ENCODE measurements at regions not wholly inside any gene's neighbourhood (a gene's known extent, or its start where the extent isn't known, plus 50 kb on each side); places are given as distances from the start of the nearest gene placed in this dataset.

DNA sequence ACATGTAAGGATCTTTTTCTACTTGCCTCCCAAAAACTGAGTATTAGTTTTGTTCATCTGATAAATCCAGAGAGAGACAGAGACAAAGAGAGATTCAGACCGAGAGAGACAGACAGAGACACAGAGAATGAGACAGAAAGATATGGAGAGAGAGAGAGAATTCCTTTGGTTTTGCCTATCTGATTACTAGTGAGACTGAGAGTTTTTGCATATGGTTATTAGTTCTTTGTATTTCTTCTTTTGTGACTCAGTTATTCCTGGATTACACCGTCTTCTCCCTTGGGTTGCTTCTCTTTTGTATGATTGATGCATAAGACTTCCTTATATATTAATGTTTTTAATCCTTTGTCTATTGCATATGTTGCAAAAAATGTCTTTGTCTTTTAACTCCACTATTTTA is 91.2 kb upstream of the SPATA31C2 start:
- no peak overlapping the region for H3K4me3 ChIP-seq (ENCODE audit: low read depth, low read length)
- H3K9me3 ChIP-seq (ENCODE audit: control insufficient read depth, insufficient read depth, low read depth, low read length): peaks cover 5% of the 10 kb centered on the region; the same call in 1 of the 2 replicates
- no peak overlapping the region for H3K9ac ChIP-seq (ENCODE audit: low read length)
- no peaks in the 10 kb centered on the region for H3K27me3 ChIP-seq (ENCODE audit: control insufficient read depth, insufficient read depth, low read length)
- peaks cover 9% of the 10 kb centered on the region for H3K4me1 ChIP-seq (ENCODE audit: control insufficient read depth, insufficient read depth, low read length)
- no peaks in the 10 kb centered on the region for H3K36me3 ChIP-seq (ENCODE audit: control insufficient read depth, insufficient read depth, low read length)
- no peak overlapping the region for H3K27ac ChIP-seq (ENCODE audit: low read depth, low read length)

DNA sequence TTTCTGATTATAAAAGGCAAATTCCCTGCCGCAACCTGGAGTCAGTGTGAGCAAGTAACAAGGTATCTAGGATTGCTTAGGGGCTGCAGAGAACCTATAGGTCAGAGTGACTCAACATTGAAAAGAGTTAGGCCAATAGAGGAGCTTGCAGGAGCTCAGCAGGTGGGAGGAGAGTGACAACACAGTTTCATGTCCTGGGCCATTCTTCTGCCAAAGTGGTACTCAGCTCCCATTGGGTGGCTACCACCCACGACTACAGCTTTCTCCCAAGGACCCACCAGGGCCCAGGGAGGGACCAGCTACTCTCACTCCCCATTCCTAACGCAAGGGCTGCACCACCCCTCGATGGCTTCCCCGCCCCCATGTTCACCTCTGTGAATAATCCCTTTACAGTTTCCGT is 86.7 kb upstream of the SPATA31C2 start:
- no peaks in the 10 kb centered on the region; the same call in 1 of the 2 replicates for H3K27me3 ChIP-seq (ENCODE audit: control insufficient read depth, insufficient read depth, low read length)

DNA sequence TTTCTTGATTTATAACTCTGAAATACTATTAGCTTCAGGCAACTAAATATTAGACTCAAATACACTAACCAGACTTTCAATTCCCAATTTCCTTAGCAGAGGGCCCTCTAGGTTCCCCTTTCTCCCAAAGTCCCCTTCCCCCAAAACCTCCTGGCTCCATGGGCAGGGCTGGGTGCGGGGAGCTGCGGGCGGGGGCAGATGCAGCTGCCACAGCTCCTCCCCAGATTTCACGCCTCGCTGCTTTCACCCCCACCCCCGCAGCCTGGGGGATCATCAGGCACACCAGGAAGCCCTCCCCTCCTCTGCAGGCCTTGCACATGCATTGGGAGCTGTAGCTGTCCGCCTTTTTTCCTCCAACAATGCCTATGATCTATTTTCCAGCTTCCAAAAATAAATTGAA is 82.8 kb upstream of the SPATA31C2 start:
- Histone ChIP-seq H3K36me3 (ENCODE audit: control insufficient read depth, insufficient read depth, low read length) (no peaks in the 10 kb centered on the region), H3K9me3 (ENCODE audit: control insufficient read depth, insufficient read depth, low read depth, low read length) (0 out of 2 replicates have a peak, but pooled peaks cover 3% of the 10 kb centered on the region), H3K9ac (ENCODE audit: low read length) (no peak overlapping the region), H3K4me1 (ENCODE audit: control insufficient read depth, insufficient read depth, low read length) (peaks cover 23% of the 10 kb centered on the region), H3K4me3 (ENCODE audit: low read depth, low read length) (no peak overlapping the region), H3K27me3 (ENCODE audit: control insufficient read depth, insufficient read depth, low read length) (no peaks in the 10 kb centered on the region; the same call in 1 of the 2 replicates), H3K27ac (ENCODE audit: low read depth, low read length) (no peak overlapping the region)

More for the DNA sequence above, 86.7 kb upstream of the SPATA31C2 start:
- Histone ChIP-seq H3K9me3 (ENCODE audit: control insufficient read depth, insufficient read depth, low read depth, low read length) (0 out of 2 replicates have a peak, but pooled peaks cover 3% of the 10 kb centered on the region), H3K27ac (ENCODE audit: low read depth, low read length) (no peak overlapping the region), H3K4me3 (ENCODE audit: low read depth, low read length) (no peak overlapping the region), H3K9ac (ENCODE audit: low read length) (no peak overlapping the region), H3K36me3 (ENCODE audit: control insufficient read depth, insufficient read depth, low read length) (no peaks in the 10 kb centered on the region), H3K4me1 (ENCODE audit: control insufficient read depth, insufficient read depth, low read length) (peaks cover 23% of the 10 kb centered on the region)

DNA sequence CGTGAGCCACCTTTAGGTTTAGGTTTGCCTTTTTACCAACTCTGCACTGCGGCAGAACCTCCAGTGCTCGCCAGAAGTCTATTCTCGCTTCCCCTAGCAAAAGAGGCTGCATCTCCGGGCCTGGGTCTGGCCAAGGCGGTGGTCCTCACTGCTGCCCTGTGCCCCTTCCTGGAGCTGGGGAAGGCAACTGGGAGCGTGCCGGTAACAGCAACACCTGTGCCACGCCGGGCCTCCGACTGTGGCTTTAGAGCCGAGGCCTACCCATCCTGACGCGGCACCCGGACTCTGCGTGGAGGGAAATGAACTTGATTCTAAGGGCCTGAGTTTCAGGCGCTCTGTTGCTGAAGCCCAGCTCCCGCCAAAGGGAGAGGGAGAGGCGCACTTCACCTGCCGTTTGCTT is 82.4 kb upstream of the SPATA31C2 start:
- no peaks in the 10 kb centered on the region for H3K36me3 ChIP-seq (ENCODE audit: control insufficient read depth, insufficient read depth, low read length)
- no peak overlapping the region for H3K27ac ChIP-seq (ENCODE audit: low read depth, low read length)
- H3K27me3 ChIP-seq (ENCODE audit: control insufficient read depth, insufficient read depth, low read length): no peaks in the 10 kb centered on the region; the same call in 1 of the 2 replicates
- peaks cover 23% of the 10 kb centered on the region for H3K4me1 ChIP-seq (ENCODE audit: control insufficient read depth, insufficient read depth, low read length)
- H3K9ac ChIP-seq (ENCODE audit: low read length): no peak overlapping the region
- no peak overlapping the region for H3K4me3 ChIP-seq (ENCODE audit: low read depth, low read length)
- 0 out of 2 replicates have a peak, but pooled peaks cover 3% of the 10 kb centered on the region for H3K9me3 ChIP-seq (ENCODE audit: control insufficient read depth, insufficient read depth, low read depth, low read length)

DNA sequence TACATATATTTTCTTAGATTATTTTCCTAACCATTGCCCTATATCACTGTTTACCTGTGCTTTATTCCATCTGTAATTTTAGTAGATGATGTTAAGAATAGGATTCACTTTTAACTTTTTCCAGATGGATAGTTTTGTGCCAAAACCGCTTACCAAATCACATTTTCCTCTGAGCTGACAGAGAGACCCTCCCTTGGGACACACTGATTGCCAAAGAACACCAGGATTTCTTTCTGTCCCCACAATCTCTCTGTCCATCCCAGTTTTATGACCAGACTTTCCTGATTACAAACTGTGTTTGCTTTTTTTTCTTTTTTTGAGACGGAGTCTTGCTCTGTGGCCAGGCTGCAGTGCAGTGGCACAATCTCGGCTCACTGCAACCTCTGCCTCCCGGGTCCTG is 81.3 kb upstream of the SPATA31C2 start:
- Histone ChIP-seq H3K27ac (ENCODE audit: low read depth, low read length) (no peak overlapping the region), H3K4me1 (ENCODE audit: control insufficient read depth, insufficient read depth, low read length) (peaks cover 21% of the 10 kb centered on the region), H3K9me3 (ENCODE audit: control insufficient read depth, insufficient read depth, low read depth, low read length) (0 out of 2 replicates have a peak, but pooled peaks cover 3% of the 10 kb centered on the region), H3K4me3 (ENCODE audit: low read depth, low read length) (no peak overlapping the region), H3K36me3 (ENCODE audit: control insufficient read depth, insufficient read depth, low read length) (no peaks in the 10 kb centered on the region), H3K9ac (ENCODE audit: low read length) (no peak overlapping the region), H3K27me3 (ENCODE audit: control insufficient read depth, insufficient read depth, low read length) (no peaks in the 10 kb centered on the region; the same call in 1 of the 2 replicates)

DNA sequence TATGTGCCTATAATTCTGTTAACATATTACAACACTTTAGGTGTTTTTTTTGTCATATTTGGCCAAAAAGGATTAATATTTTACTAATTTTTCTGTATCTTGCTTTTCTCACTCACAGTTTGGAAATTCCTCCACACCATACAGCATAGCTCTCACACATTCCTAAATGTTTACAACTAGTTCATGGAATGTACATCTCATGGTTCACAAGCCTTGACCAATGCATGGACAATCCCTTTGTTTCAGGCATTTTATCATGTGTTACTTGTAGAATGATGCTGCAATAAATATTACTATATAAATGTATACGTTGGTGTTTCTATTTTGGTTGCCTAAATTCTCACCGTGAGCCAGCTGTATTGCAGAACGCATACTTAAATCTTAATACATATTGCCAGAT is 80.5 kb upstream of the SPATA31C2 start:
- Histone ChIP-seq H3K4me3 (ENCODE audit: low read depth, low read length) (no peak overlapping the region), H3K36me3 (ENCODE audit: control insufficient read depth, insufficient read depth, low read length) (no peaks in the 10 kb centered on the region), H3K4me1 (ENCODE audit: control insufficient read depth, insufficient read depth, low read length) (peaks cover 16% of the 10 kb centered on the region), H3K9ac (ENCODE audit: low read length) (no peak overlapping the region), H3K27me3 (ENCODE audit: control insufficient read depth, insufficient read depth, low read length) (no peaks in the 10 kb centered on the region; the same call in 1 of the 2 replicates), H3K9me3 (ENCODE audit: control insufficient read depth, insufficient read depth, low read depth, low read length) (0 out of 2 replicates have a peak, but pooled peaks cover 3% of the 10 kb centered on the region), H3K27ac (ENCODE audit: low read depth, low read length) (no peak overlapping the region)

DNA sequence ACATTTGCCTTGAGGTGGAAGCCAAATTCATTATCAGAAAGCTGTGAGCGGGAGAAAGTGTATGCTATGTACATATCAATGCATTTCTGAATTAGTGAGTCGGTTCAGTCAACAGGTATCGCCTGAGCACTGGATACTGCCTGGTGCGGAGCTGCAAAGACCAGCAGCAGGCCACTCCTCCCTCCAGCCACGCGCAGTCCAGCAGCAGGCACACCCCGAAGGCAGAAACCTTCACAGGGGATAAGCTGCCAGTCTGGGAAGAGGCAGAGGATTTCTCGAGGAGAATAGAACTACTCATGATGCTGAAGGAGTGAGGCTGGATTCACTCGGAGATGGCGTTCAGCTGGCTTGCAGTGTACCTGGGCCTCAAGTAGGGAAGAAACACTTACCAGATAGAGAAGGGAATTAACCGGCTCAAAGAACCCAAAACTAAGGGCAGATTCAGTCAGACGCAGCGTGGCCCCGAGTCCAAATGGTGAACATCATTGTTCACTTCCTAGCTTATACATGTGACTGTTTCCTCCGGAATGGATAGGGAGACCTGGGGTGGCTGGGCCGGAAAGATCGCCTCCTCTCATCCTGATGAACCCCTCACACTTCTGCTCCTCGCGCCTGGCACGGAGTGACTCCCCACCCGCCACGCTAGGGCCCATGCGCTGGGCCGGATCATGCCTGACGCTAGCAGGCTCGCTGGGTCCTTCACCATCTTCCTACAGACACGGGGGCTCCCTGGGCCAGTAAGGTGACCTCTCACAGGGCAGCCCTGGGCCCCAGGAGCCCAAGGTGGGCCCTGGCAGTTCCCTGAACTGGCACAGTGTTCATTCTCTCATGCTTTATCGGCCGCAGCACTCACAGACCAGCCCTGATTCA is 78.1 kb upstream of the SPATA31C2 start:
- Histone ChIP-seq H3K9me3 (ENCODE audit: control insufficient read depth, insufficient read depth, low read depth, low read length) (no peaks in the 10 kb centered on the region), H3K27me3 (ENCODE audit: control insufficient read depth, insufficient read depth, low read length) (no peaks in the 10 kb centered on the region), H3K4me3 (ENCODE audit: low read depth, low read length) (no peak overlapping the region), H3K9ac (ENCODE audit: low read length) (no peak overlapping the region), H3K36me3 (ENCODE audit: control insufficient read depth, insufficient read depth, low read length) (no peaks in the 10 kb centered on the region), H3K4me1 (ENCODE audit: control insufficient read depth, insufficient read depth, low read length) (peaks cover 12% of the 10 kb centered on the region), H3K27ac (ENCODE audit: low read depth, low read length) (no peak overlapping the region)

DNA sequence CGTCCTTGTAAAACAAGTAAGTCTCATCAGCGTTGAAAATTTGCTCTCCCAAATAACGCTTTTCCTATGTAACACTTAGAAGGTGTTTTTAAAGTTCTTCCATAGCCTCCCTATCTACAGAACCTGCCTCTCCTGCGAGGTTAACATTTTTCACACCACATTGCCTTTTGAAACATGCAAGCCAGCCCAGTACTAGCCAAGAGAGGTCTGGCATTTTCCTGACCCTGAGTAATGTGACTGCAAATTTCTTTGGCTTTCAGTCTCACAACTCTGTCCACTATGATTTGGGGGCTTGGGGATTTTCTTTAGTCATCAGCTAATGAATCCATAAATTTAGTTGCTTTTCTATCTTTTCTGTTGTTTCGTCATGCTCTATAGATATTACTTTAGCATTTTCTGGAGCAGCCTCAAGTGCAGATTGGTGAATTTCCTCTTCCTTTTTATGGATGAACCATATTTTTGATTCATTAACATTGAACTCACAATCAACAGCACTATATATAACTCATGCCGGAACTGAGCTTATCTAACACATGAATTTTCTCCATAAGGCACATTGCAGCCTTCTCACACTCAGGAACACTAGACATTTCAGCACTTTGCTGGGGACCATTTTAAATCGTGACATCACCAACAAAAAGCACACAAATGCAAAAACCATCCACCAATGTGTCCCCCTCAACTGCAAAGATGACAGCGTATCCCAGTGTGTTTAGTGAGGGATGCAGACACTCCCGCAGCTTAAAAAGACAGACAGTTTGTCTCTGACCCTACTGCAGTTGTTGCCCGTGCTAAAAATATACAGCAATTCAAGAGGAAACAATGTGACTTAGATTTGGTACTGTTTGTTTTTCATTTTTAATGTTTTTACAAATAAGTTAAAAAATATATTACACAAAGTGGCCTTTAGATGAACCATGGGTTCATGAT is 77.2 kb upstream of the SPATA31C2 start:
- no peaks in the 10 kb centered on the region for H3K9me3 ChIP-seq (ENCODE audit: control insufficient read depth, insufficient read depth, low read depth, low read length)

DNA sequence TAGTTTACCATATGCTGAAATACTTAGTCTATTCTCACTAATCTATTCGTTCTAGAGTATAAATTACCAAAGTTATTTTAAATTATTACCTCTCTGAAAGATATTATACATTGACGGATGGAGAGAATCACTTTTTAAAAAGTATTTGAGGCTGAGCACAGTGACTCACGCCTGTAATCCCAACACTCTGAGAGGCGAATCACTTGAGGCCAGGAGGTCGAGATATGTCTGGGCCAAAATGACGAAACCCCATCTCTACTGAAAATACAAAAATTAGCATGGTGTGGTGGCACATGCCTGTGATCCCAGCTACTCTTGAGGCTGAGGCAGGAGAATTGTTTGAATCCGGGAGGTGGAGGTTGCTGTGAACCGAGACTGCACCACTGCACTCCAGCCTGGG is 64.0 kb upstream of the SPATA31C2 start:
- no peaks in the 10 kb centered on the region for H3K27me3 ChIP-seq (ENCODE audit: control insufficient read depth, insufficient read depth, low read length)
- H3K9me3 ChIP-seq (ENCODE audit: control insufficient read depth, insufficient read depth, low read depth, low read length): no peaks in the 10 kb centered on the region
- H3K9ac ChIP-seq (ENCODE audit: low read length): no peak overlapping the region
- no peak overlapping the region for H3K4me3 ChIP-seq (ENCODE audit: low read depth, low read length)
- peaks cover 13% of the 10 kb centered on the region for H3K4me1 ChIP-seq (ENCODE audit: control insufficient read depth, insufficient read depth, low read length)
- no peak overlapping the region for H3K27ac ChIP-seq (ENCODE audit: low read depth, low read length)
- no peaks in the 10 kb centered on the region for H3K36me3 ChIP-seq (ENCODE audit: control insufficient read depth, insufficient read depth, low read length)

More for the DNA sequence above, 77.2 kb upstream of the SPATA31C2 start:
- H3K9ac ChIP-seq (ENCODE audit: low read length): no peak overlapping the region
- no peaks in the 10 kb centered on the region for H3K36me3 ChIP-seq (ENCODE audit: control insufficient read depth, insufficient read depth, low read length)
- H3K4me1 ChIP-seq (ENCODE audit: control insufficient read depth, insufficient read depth, low read length): peaks cover 5% of the 10 kb centered on the region; the same call in 1 of the 2 replicates
- H3K27ac ChIP-seq (ENCODE audit: low read depth, low read length): no peak overlapping the region
- H3K27me3 ChIP-seq (ENCODE audit: control insufficient read depth, insufficient read depth, low read length): no peaks in the 10 kb centered on the region
- no peak overlapping the region for H3K4me3 ChIP-seq (ENCODE audit: low read depth, low read length)

DNA sequence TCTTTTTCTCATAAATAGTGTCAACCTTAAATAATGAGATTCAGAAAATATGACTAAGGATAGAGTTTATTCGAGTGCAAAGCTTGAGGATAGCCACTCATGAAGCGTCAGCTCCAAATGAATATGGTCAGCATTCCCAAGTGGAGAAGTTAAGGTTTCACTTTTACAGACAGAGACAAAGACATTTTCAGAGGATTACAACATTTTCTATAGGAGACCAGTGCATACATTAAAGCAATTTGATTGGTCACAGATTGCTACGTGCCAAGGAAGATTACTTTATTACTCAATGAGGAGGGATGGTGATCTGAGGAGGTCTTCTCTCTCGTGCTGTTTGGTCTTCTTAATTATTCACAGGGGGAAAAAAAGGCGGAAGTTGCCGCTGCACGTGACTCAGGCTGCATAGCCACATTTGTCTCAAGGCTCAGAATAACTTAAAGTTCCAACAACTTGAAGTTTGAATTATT is 60.1 kb upstream of the SPATA31C2 start:
- peaks cover 25% of the 10 kb centered on the region for H3K4me1 ChIP-seq (ENCODE audit: control insufficient read depth, insufficient read depth, low read length)
- H3K27ac ChIP-seq (ENCODE audit: low read depth, low read length): no peak overlapping the region
- H3K9ac ChIP-seq (ENCODE audit: low read length): no peak overlapping the region
- no peak overlapping the region for H3K4me3 ChIP-seq (ENCODE audit: low read depth, low read length)
- H3K9me3 ChIP-seq (ENCODE audit: control insufficient read depth, insufficient read depth, low read depth, low read length): no peaks in the 10 kb centered on the region
- H3K36me3 ChIP-seq (ENCODE audit: control insufficient read depth, insufficient read depth, low read length): no peaks in the 10 kb centered on the region
- no peaks in the 10 kb centered on the region for H3K27me3 ChIP-seq (ENCODE audit: control insufficient read depth, insufficient read depth, low read length)
